GM12891 (cell line): ENCODE measurements at regions not wholly inside any gene's neighbourhood (a gene's known extent, or its start where the extent isn't known, plus 50 kb on each side); places are given as distances from the start of the nearest gene placed in this dataset.

Experiments
- PAX5 ChIP-seq: IDR thresholded peaks from 2 replicates; pipeline ENCODE4 v1.6.1; 2011; ENCODE audit warnings: low read length, moderate library complexity, mild to moderate bottlenecking; ENCODE audit not compliant: insufficient read depth, severe bottlenecking
- POLR2A ChIP-seq: IDR thresholded peaks from 2 replicates; pipeline ENCODE4 v1.6.1; 2011; ENCODE audit warnings: low read depth, low read length, control low read depth
- POLR2AphosphoS5 ChIP-seq: IDR thresholded peaks from 2 replicates; pipeline ENCODE4 v1.6.1; 2011; ENCODE audit warnings: low read depth, low read length, control low read depth
- SPI1 ChIP-seq: IDR thresholded peaks from 2 replicates; pipeline ENCODE4 v1.6.1; 2011; ENCODE audit warnings: low read depth, low read length, control low read depth
- TAF1 ChIP-seq: IDR thresholded peaks from 2 replicates; pipeline ENCODE4 v1.6.1; 2011; ENCODE audit warnings: low read depth, low read length, control low read depth

GRCh38 chr13:74573654-74574053 is 439.4 kb upstream of the KLF12 start:
- no peak for TF ChIP-seq POLR2A
- TF ChIP-seq POLR2AphosphoS5: no peak
- no peak for TF ChIP-seq PAX5
- TF ChIP-seq TAF1: no peak
- TF ChIP-seq SPI1: no peak
